ENCODE measurements at regions not wholly inside any gene's neighbourhood (a gene's known extent, or its start where the extent isn't known, plus 50 kb on each side); places are given as distances from the start of the nearest gene placed in this dataset.

DNA sequence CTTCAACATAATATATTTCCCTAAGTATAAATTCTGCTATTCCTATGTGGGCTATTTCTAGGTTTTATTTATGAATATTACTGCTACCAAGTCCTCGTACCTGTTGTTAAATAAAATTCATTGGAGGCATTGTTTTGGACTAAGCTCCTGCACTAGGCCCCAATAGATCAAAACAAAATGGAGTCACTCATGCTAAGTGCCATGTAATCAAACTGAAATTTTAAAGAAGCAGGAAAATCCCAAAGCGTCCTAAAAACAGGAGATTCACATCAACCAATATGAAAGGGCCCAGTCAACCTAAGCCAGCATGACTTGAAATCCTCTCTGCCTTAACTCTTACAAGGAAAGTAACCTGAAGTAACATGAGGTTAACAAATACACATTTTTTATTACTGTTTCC lies 743.2 kb downstream of the TRAM1L1 start:
- TF ChIP-seq, protein P1, sequence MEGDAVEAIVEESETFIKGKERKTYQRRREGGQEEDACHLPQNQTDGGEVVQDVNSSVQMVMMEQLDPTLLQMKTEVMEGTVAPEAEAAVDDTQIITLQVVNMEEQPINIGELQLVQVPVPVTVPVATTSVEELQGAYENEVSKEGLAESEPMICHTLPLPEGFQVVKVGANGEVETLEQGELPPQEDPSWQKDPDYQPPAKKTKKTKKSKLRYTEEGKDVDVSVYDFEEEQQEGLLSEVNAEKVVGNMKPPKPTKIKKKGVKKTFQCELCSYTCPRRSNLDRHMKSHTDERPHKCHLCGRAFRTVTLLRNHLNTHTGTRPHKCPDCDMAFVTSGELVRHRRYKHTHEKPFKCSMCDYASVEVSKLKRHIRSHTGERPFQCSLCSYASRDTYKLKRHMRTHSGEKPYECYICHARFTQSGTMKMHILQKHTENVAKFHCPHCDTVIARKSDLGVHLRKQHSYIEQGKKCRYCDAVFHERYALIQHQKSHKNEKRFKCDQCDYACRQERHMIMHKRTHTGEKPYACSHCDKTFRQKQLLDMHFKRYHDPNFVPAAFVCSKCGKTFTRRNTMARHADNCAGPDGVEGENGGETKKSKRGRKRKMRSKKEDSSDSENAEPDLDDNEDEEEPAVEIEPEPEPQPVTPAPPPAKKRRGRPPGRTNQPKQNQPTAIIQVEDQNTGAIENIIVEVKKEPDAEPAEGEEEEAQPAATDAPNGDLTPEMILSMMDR (conservative IDR thresholded peaks at IDR 0.05): no peak
- H3K27ac ChIP-seq: no peak overlapping the region

DNA sequence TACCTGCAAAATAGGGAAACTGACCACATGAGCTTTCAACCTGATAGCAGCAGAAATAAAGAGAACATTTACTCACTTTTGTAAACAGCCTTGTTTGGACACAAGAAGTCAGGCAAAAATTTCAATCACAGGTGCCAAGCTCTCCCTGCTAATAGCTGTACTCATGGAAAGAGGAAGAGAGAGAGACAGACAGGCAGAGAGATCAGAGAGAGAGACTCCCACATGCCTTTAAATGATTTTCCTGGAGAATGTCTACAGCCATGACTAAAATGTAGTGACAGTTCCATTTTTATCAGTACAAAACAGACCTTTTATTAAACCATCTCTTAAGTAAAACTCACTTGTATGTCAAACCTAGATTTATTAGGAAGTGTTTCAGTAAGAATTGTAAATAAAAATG lies 752.9 kb downstream of the TRAM1L1 start:
- TF ChIP-seq ZFX (IDR thresholded peaks at IDR 0.05): no peak
- TF ChIP-seq, protein P1 (conservative IDR thresholded peaks at IDR 0.05): no peak
- H3K27ac ChIP-seq: no peak overlapping the region

DNA sequence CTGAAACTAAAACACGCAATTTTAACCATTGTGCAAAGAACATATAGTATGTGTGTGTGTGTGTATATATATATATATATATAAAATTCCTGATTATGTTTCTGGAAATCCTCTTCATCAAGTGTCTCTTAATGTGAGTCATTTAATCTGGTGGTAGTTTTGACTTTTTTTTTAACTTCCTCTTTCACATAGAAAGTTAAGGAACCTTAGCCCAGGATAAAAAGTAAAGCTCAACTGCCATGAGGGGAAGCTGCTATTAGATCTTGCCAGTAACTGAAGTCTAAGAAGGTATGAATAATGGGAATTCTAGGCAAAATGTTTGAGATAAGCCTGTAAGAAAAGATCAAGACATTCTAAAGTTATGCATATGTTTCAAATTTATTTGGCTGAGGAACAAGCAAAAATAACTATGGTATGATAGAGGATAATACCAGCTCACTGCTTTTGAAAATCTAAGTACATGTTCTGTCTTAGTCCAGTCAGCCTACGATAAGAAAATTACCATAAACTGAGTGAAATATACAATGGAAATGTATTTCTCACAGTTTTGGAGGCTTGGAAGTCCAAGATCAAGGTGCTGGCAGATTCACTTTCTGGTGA lies 757.0 kb downstream of the TRAM1L1 start:
- TF ChIP-seq ZFX (IDR thresholded peaks at IDR 0.05): no peak
- TF ChIP-seq, protein P1 (conservative IDR thresholded peaks at IDR 0.05): no peak
- no peak overlapping the region for H3K27ac ChIP-seq

DNA sequence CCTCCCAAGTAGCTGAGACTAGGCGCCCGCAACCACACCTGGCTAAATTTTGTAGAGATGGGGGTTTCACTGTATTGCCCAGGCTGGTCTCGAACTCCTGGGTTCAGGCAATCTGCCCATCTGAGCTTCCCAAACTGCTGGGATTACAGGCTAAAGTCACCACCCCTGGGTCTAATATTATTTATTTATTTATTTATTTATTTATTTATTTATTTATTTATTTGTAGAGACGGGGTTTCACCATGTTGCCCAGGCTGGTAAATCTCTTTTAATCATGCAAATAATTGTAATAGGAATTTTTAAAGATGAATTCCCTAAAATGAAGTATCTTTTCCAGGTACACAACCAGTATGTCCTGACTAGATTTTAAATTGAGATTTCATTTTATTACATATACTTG lies 761.8 kb downstream of the TRAM1L1 start:
- TF ChIP-seq, protein P1 (conservative IDR thresholded peaks at IDR 0.05): no peak
- no peak for TF ChIP-seq ZFX (IDR thresholded peaks at IDR 0.05)

DNA sequence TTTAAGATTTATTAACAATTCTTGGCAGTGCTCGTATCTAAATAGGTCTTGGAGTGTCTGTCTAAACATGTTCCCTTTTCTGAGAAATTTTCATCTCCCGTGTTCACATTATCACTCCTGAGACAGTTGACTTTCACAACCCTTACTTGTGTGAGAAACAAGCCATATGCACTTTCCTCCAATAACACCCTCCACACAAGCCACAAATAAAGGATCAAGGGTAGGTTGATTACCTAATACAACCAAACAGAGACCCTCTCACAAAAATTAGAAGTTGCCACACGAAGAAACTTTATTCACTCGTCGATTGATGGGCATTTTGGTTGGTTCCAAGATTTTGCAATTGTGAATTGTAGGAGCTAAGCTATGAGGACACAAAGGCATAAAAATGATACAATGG lies 763.9 kb downstream of the TRAM1L1 start:
- TF ChIP-seq ZFX (IDR thresholded peaks at IDR 0.05): no peak
- TF ChIP-seq, protein P1 (conservative IDR thresholded peaks at IDR 0.05): no peak
- no peak overlapping the region for H3K27ac ChIP-seq

More for the DNA sequence above, 761.8 kb downstream of the TRAM1L1 start:
- no peak overlapping the region for H3K27ac ChIP-seq

DNA sequence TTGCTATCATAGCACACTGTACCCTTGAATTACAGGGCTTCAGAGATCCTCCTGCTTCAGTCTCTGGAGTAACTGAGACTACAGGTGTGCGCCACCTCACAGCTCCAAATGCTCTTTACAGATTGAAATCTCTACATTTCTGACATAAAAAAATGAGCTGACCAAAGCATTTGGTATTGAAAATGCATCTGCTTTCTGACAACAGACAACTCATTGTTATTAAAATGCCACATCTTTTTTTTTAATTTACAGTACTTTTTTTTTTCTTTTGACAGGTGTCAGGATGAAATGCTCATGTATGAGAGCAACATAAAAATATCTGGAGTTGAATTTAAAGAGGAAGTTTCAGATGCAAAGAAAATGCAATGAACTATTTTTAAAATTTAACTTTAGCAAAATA lies 764.5 kb downstream of the TRAM1L1 start:
- TF ChIP-seq, protein P1 (conservative IDR thresholded peaks at IDR 0.05): no peak
- TF ChIP-seq ZFX (IDR thresholded peaks at IDR 0.05): no peak
- H3K27ac ChIP-seq: no peak overlapping the region

DNA sequence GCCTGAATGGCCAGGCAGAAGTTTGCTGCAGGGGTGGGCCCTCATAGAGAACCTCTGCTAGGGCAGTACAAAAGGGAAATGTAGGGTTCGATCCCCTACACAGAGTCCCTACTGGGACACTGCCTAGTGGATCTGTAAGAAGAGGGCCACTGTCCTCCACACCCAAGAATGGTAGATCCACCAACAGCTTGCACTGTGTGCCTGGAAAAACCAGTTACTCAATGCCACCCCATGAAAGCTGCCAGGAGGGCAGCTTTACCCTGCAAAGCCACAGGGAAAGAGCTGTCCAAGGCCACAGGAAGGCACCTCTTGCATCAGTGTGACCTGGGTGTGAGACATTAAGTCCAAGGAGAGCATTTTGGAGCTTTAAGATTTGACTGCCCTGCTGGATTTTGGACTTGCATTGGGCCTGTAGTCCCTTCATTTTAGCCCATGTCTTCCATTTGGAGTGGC lies 781.6 kb downstream of the TRAM1L1 start:
- TF ChIP-seq, protein P1 (conservative IDR thresholded peaks at IDR 0.05): no peak
- TF ChIP-seq ZFX (IDR thresholded peaks at IDR 0.05): no peak
- no peak overlapping the region for H3K27ac ChIP-seq

Data from C4-2B (cell line).